SU-DHL-6 (cell line): ENCODE measurements at regions not wholly inside any gene's neighbourhood (a gene's known extent, or its start where the extent isn't known, plus 50 kb on each side); places are given as distances from the start of the nearest gene placed in this dataset.

ENCODE experiments used
- H2AFZ ChIP-seq: fragments of 200-600 bp; sonication (generic); 2 replicates; pipeline ENCODE4 v1.6.1; 2014; ENCODE audit warnings: low read depth, mild to moderate bottlenecking, moderate library complexity, mixed read lengths, antibody characterized with exemption, low read length; ENCODE audit not compliant: severe bottlenecking
- H3F3A ChIP-seq: fragments of 200-600 bp; shearing (Covaris generic); 2 replicates; pipeline ENCODE4 v1.6.0; 2016; ENCODE audit warnings: antibody characterized with exemption, mild to moderate bottlenecking; ENCODE audit not compliant: insufficient read depth
- H3K27ac ChIP-seq: fragments of 200-600 bp; sonication (generic); 2 replicates; pipeline ENCODE4 v1.5.1; 2016; ENCODE audit warnings: low read depth, mild to moderate bottlenecking, low read length, moderate library complexity, mixed read lengths
- H3K27me3 ChIP-seq: fragments of 200-600 bp; sonication (generic), shearing (Covaris generic); 2 replicates; pipeline ENCODE4 v1.6.0; 2014; ENCODE audit warnings: mild to moderate bottlenecking, low read length
- H3K36me3 ChIP-seq: fragments of 200-600 bp; sonication (generic); 2 replicates; pipeline ENCODE4 v1.6.1; 2014; ENCODE audit warnings: mild to moderate bottlenecking, low read length, mixed read lengths
- H3K4me2 ChIP-seq: fragments of 300-600, 200-600 bp; shearing (Covaris generic), sonication (generic); 2 replicates; pipeline ENCODE4 v1.6.0; 2014; ENCODE audit warnings: low read length, low read depth, mild to moderate bottlenecking; ENCODE audit not compliant: poor library complexity, severe bottlenecking
- H3K4me3 ChIP-seq: fragments of 200-600 bp; sonication (generic); 2 replicates; pipeline ENCODE4 v1.5.1; 2014; ENCODE audit warnings: antibody characterized with exemption, low read length, mild to moderate bottlenecking, mixed read lengths; ENCODE audit not compliant: insufficient read depth, poor library complexity, severe bottlenecking
- H3K79me2 ChIP-seq: fragments of 200-600 bp; sonication (generic); 2 replicates; pipeline ENCODE4 v1.6.1; 2014; ENCODE audit warnings: mild to moderate bottlenecking, low read length, moderate library complexity; ENCODE audit not compliant: insufficient read depth
- H3K9ac ChIP-seq: fragments of 200-600 bp; sonication (generic); 2 replicates; pipeline ENCODE4 v1.7.0; 2014; ENCODE audit warnings: mild to moderate bottlenecking, low read length
- H3K9me2 ChIP-seq: fragments of 200-600 bp; sonication (generic); replicated peaks from 2 replicates; pipeline ENCODE4 v1.6.1; 2014; ENCODE audit warnings: low read length; ENCODE audit not compliant: insufficient read depth
- H3K9me3 ChIP-seq: fragments of 200-600 bp; sonication (generic); 2 replicates; pipeline ENCODE4 v1.6.1; 2014; ENCODE audit warnings: low read length, mixed read lengths; ENCODE audit not compliant: insufficient read depth
- H4K20me1 ChIP-seq: fragments of 200-600 bp; sonication (generic); 2 replicates; pipeline ENCODE4 v1.6.1; 2014; ENCODE audit warnings: low read depth, mild to moderate bottlenecking, antibody characterized with exemption, low read length, moderate library complexity, mixed read lengths
- CTCF ChIP-seq: fragments of 200-600 bp; sonication (generic); IDR thresholded peaks from one replicate; pipeline ENCODE4 v1.5.1; 2017; ENCODE audit warnings: antibody characterized with exemption, mild to moderate bottlenecking, low read length, moderate library complexity; ENCODE audit not compliant: insufficient read depth, poor library complexity, severe bottlenecking
- EZH2phosphoT487 ChIP-seq: fragments of 200-600 bp; sonication (generic), shearing (Covaris generic); conservative IDR thresholded peaks from 2 replicates; pipeline ENCODE4 v1.6.1; 2018; ENCODE audit warnings: mild to moderate bottlenecking, antibody characterized with exemption, low read length, moderate library complexity, mixed read lengths

GRCh38 chr2:6723865-6724604, 141.7 kb downstream of the CMPK2 start:
- no peak for TF ChIP-seq CTCF
- no peak for TF ChIP-seq EZH2phosphoT487
- Histone ChIP-seq H2AFZ (no peak overlapping the region), H3K27ac (no peak overlapping the region), H3K9ac (no peak overlapping the region), H3K36me3 (no peaks in the 10 kb centered on the region), H4K20me1 (no peaks in the 10 kb centered on the region), H3K27me3 (no peaks in the 10 kb centered on the region), H3K79me2 (no peaks in the 10 kb centered on the region), H3F3A (no peaks in the 10 kb centered on the region), H3K9me2 (no peaks in the 10 kb centered on the region), H3K9me3 (no peaks in the 10 kb centered on the region), H3K4me2 (no peak overlapping the region), H3K4me3 (no peak overlapping the region)

DNA sequence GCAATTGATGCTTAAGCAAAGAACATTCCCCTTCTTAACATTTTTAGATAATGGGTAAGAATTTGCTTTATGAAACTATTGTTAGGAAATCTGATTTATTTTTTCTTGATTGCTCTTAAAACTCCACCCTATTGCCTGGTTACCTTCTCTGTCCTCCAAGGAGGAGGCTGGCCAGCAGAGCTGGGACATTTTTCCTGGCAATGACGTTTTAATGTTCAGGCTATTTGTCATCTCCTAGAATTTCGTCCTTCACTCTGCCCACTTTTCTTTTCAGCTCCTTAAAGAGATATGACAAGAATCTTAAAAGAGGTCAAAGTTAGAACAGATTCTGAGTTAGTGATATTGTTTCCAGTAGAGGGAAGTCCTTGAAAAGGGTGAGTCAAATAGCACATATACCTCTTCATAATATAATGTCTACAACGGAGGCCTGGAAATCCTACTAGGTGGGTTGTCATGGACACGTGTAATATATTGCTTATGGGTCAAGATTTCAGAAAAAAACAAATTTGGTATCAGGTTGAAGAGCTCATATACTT, 141.0 kb downstream of the CMPK2 start:
- Histone ChIP-seq H3K9me3 (no peaks in the 10 kb centered on the region), H3K9ac (no peak overlapping the region), H3K9me2 (no peaks in the 10 kb centered on the region), H3K4me2 (no peak overlapping the region), H3K79me2 (no peaks in the 10 kb centered on the region), H4K20me1 (no peaks in the 10 kb centered on the region), H3F3A (no peaks in the 10 kb centered on the region), H2AFZ (no peak overlapping the region), H3K27ac (no peak overlapping the region), H3K4me3 (no peak overlapping the region), H3K27me3 (no peaks in the 10 kb centered on the region), H3K36me3 (no peaks in the 10 kb centered on the region; the same call in 1 of the 2 replicates)
- TF ChIP-seq EZH2phosphoT487 = no peak
- no peak for TF ChIP-seq CTCF

DNA sequence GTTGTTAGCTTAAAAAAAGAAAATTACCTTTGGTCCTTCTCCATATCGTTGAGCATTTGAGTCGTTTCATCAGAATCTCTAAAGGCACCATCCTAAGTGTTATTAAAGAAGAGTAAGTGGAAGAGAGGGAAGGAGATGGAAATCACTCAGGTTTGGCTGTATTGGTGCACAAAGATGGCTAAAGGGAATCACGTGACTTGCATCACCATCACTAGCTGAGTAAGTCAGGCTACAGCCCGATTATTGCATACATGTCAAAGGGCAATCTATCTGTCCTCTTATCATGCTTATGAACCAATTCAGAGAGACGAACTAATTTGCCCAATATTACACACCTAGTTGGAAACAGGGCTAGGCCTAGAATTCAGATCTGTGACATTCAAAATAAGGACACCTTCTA, 137.6 kb downstream of the CMPK2 start:
- Histone ChIP-seq H3K79me2 (no peaks in the 10 kb centered on the region), H3F3A (no peaks in the 10 kb centered on the region), H3K27me3 (no peaks in the 10 kb centered on the region), H3K9me2 (no peaks in the 10 kb centered on the region), H3K36me3 (no peaks in the 10 kb centered on the region; the same call in 1 of the 2 replicates), H3K4me3 (no peak overlapping the region), H3K4me2 (no peak overlapping the region), H3K9me3 (no peaks in the 10 kb centered on the region), H4K20me1 (no peaks in the 10 kb centered on the region), H3K27ac (no peak overlapping the region), H3K9ac (no peak overlapping the region), H2AFZ (no peak overlapping the region)
- no peak for TF ChIP-seq EZH2phosphoT487
- TF ChIP-seq CTCF = no peak
